ENCODE measurements at regions not wholly inside any gene's neighbourhood (a gene's known extent, or its start where the extent isn't known, plus 50 kb on each side); places are given as distances from the start of the nearest gene placed in this dataset.

- no peak overlapping the region for H3K27ac ChIP-seq (ENCODE audit: low read length)
- H3K9ac ChIP-seq (ENCODE audit: low read length in 2 of 2) = no peak overlapping the region
- no peaks in the 10 kb centered on the region for H3K9me3 ChIP-seq (ENCODE audit: control insufficient read depth in 2 of 2, low read length in 2 of 2)
- no peak overlapping the region for H3K4me3 ChIP-seq (ENCODE audit: low read length in 2 of 2)
- no peaks in the 10 kb centered on the region for H3K27me3 ChIP-seq (ENCODE audit: control insufficient read depth in 1 of 2, insufficient read depth in 2 of 2, low read length in 2 of 2)
- H3K36me3 ChIP-seq (ENCODE audit: control insufficient read depth in 2 of 2, insufficient read depth in 2 of 2, low read length in 2 of 2) = no peaks in the 10 kb centered on the region
- H3K4me1 ChIP-seq (ENCODE audit: control insufficient read depth, insufficient read depth, low read length) = no peaks in the 10 kb centered on the region
These were observed 176.4 kb upstream of the TCF4 start for GRCh38 chr18:55764386-55764785.

GRCh38 chr18:55763805-55764204 is 175.8 kb upstream of the TCF4 start:
- Histone ChIP-seq H3K9ac (ENCODE audit: low read length in 2 of 2) (no peak overlapping the region), H3K36me3 (ENCODE audit: control insufficient read depth in 2 of 2, insufficient read depth in 2 of 2, low read length in 2 of 2) (no peaks in the 10 kb centered on the region), H3K9me3 (ENCODE audit: control insufficient read depth in 2 of 2, low read length in 2 of 2) (no peaks in the 10 kb centered on the region), H3K27ac (ENCODE audit: low read length) (no peak overlapping the region), H3K27me3 (ENCODE audit: control insufficient read depth in 1 of 2, insufficient read depth in 2 of 2, low read length in 2 of 2) (no peaks in the 10 kb centered on the region), H3K4me3 (ENCODE audit: low read length in 2 of 2) (no peak overlapping the region), H3K4me1 (ENCODE audit: control insufficient read depth, insufficient read depth, low read length) (no peaks in the 10 kb centered on the region)

GRCh38 chr18:55763298-55763697 is 175.3 kb upstream of the TCF4 start:
- H3K27ac ChIP-seq (ENCODE audit: low read length) = no peak overlapping the region
- H3K9me3 ChIP-seq (ENCODE audit: control insufficient read depth in 2 of 2, low read length in 2 of 2) = no peaks in the 10 kb centered on the region
- no peak overlapping the region for H3K4me3 ChIP-seq (ENCODE audit: low read length in 2 of 2)
- no peak overlapping the region for H3K9ac ChIP-seq (ENCODE audit: low read length in 2 of 2)
- no peaks in the 10 kb centered on the region for H3K36me3 ChIP-seq (ENCODE audit: control insufficient read depth in 2 of 2, insufficient read depth in 2 of 2, low read length in 2 of 2)
- H3K4me1 ChIP-seq (ENCODE audit: control insufficient read depth, insufficient read depth, low read length) = no peaks in the 10 kb centered on the region
- no peaks in the 10 kb centered on the region for H3K27me3 ChIP-seq (ENCODE audit: control insufficient read depth in 1 of 2, insufficient read depth in 2 of 2, low read length in 2 of 2)

GRCh38 chr18:55762424-55762823 is 174.4 kb upstream of the TCF4 start:
- Histone ChIP-seq H3K4me1 (ENCODE audit: control insufficient read depth, insufficient read depth, low read length) (no peaks in the 10 kb centered on the region), H3K27me3 (ENCODE audit: control insufficient read depth in 1 of 2, insufficient read depth in 2 of 2, low read length in 2 of 2) (no peaks in the 10 kb centered on the region), H3K9ac (ENCODE audit: low read length in 2 of 2) (no peak overlapping the region), H3K4me3 (ENCODE audit: low read length in 2 of 2) (no peak overlapping the region), H3K27ac (ENCODE audit: low read length) (no peak overlapping the region), H3K36me3 (ENCODE audit: control insufficient read depth in 2 of 2, insufficient read depth in 2 of 2, low read length in 2 of 2) (no peaks in the 10 kb centered on the region), H3K9me3 (ENCODE audit: control insufficient read depth in 2 of 2, low read length in 2 of 2) (no peaks in the 10 kb centered on the region)

GRCh38 chr18:55753643-55754263 is 165.8 kb upstream of the TCF4 start:
- no peaks in the 10 kb centered on the region for H3K36me3 ChIP-seq (ENCODE audit: control insufficient read depth in 2 of 2, insufficient read depth in 2 of 2, low read length in 2 of 2)
- H3K9ac ChIP-seq (ENCODE audit: low read length in 2 of 2) = no peak overlapping the region
- H3K27ac ChIP-seq (ENCODE audit: low read length) = no peak overlapping the region
- no peaks in the 10 kb centered on the region for H3K27me3 ChIP-seq (ENCODE audit: control insufficient read depth in 1 of 2, insufficient read depth in 2 of 2, low read length in 2 of 2)
- no peak overlapping the region for H3K4me3 ChIP-seq (ENCODE audit: low read length in 2 of 2)
- no peaks in the 10 kb centered on the region for H3K4me1 ChIP-seq (ENCODE audit: control insufficient read depth, insufficient read depth, low read length)
- no peaks in the 10 kb centered on the region for H3K9me3 ChIP-seq (ENCODE audit: control insufficient read depth in 2 of 2, low read length in 2 of 2)

GRCh38 chr18:55751476-55751875 is 163.5 kb upstream of the TCF4 start:
- Histone ChIP-seq H3K9ac (ENCODE audit: low read length in 2 of 2) (no peak overlapping the region), H3K27ac (ENCODE audit: low read length) (no peak overlapping the region), H3K9me3 (ENCODE audit: control insufficient read depth in 2 of 2, low read length in 2 of 2) (no peaks in the 10 kb centered on the region), H3K27me3 (ENCODE audit: control insufficient read depth in 1 of 2, insufficient read depth in 2 of 2, low read length in 2 of 2) (peaks cover 0 to 2% of the 10 kb centered on the region in 2 donors), H3K36me3 (ENCODE audit: control insufficient read depth in 2 of 2, insufficient read depth in 2 of 2, low read length in 2 of 2) (no peaks in the 10 kb centered on the region), H3K4me3 (ENCODE audit: low read length in 2 of 2) (no peak overlapping the region), H3K4me1 (ENCODE audit: control insufficient read depth, insufficient read depth, low read length) (no peaks in the 10 kb centered on the region)

- peaks cover 0 to 2% of the 10 kb centered on the region in 2 donors for H3K27me3 ChIP-seq (ENCODE audit: control insufficient read depth in 1 of 2, insufficient read depth in 2 of 2, low read length in 2 of 2)
These were observed 160.3 kb upstream of the TCF4 start for GRCh38 chr18:55748227-55748738.

GRCh38 chr18:55744206-55744605 is 156.2 kb upstream of the TCF4 start:
- Histone ChIP-seq H3K9ac (ENCODE audit: low read length in 2 of 2) (no peak overlapping the region), H3K4me1 (ENCODE audit: control insufficient read depth, insufficient read depth, low read length) (no peaks in the 10 kb centered on the region), H3K36me3 (ENCODE audit: control insufficient read depth in 2 of 2, insufficient read depth in 2 of 2, low read length in 2 of 2) (no peaks in the 10 kb centered on the region), H3K27me3 (ENCODE audit: control insufficient read depth in 1 of 2, insufficient read depth in 2 of 2, low read length in 2 of 2) (peaks cover 0 to 2% of the 10 kb centered on the region in 2 donors), H3K27ac (ENCODE audit: low read length) (no peak overlapping the region), H3K4me3 (ENCODE audit: low read length in 2 of 2) (no peak overlapping the region), H3K9me3 (ENCODE audit: control insufficient read depth in 2 of 2, low read length in 2 of 2) (no peaks in the 10 kb centered on the region)

More at GRCh38 chr18:55748227-55748738, 160.3 kb upstream of the TCF4 start:
- H3K9ac ChIP-seq (ENCODE audit: low read length in 2 of 2) = no peak overlapping the region
- H3K36me3 ChIP-seq (ENCODE audit: control insufficient read depth in 2 of 2, insufficient read depth in 2 of 2, low read length in 2 of 2) = no peaks in the 10 kb centered on the region
- no peak overlapping the region for H3K4me3 ChIP-seq (ENCODE audit: low read length in 2 of 2)
- H3K27ac ChIP-seq (ENCODE audit: low read length) = no peak overlapping the region
- H3K4me1 ChIP-seq (ENCODE audit: control insufficient read depth, insufficient read depth, low read length) = no peaks in the 10 kb centered on the region
- H3K9me3 ChIP-seq (ENCODE audit: control insufficient read depth in 2 of 2, low read length in 2 of 2) = no peaks in the 10 kb centered on the region

- Histone ChIP-seq H3K36me3 (ENCODE audit: control insufficient read depth in 2 of 2, insufficient read depth in 2 of 2, low read length in 2 of 2) (no peaks in the 10 kb centered on the region), H3K9me3 (ENCODE audit: control insufficient read depth in 2 of 2, low read length in 2 of 2) (no peaks in the 10 kb centered on the region), H3K4me3 (ENCODE audit: low read length in 2 of 2) (no peak overlapping the region), H3K9ac (ENCODE audit: low read length in 2 of 2) (no peak overlapping the region), H3K4me1 (ENCODE audit: control insufficient read depth, insufficient read depth, low read length) (no peaks in the 10 kb centered on the region), H3K27ac (ENCODE audit: low read length) (no peak overlapping the region), H3K27me3 (ENCODE audit: control insufficient read depth in 1 of 2, insufficient read depth in 2 of 2, low read length in 2 of 2) (peaks cover 0 to 2% of the 10 kb centered on the region in 2 donors)
These were observed 155.7 kb upstream of the TCF4 start for GRCh38 chr18:55743736-55744135.

- peaks cover 0 to 1% of the 10 kb centered on the region in 2 donors for H3K27me3 ChIP-seq (ENCODE audit: control insufficient read depth in 1 of 2, insufficient read depth in 2 of 2, low read length in 2 of 2)
- H3K36me3 ChIP-seq (ENCODE audit: control insufficient read depth in 2 of 2, insufficient read depth in 2 of 2, low read length in 2 of 2) = no peaks in the 10 kb centered on the region
- H3K9me3 ChIP-seq (ENCODE audit: control insufficient read depth in 2 of 2, low read length in 2 of 2) = no peaks in the 10 kb centered on the region
- no peak overlapping the region for H3K9ac ChIP-seq (ENCODE audit: low read length in 2 of 2)
- H3K4me3 ChIP-seq (ENCODE audit: low read length in 2 of 2) = no peak overlapping the region
- no peak overlapping the region for H3K27ac ChIP-seq (ENCODE audit: low read length)
- H3K4me1 ChIP-seq (ENCODE audit: control insufficient read depth, insufficient read depth, low read length) = no peaks in the 10 kb centered on the region
These were observed 155.1 kb upstream of the TCF4 start for GRCh38 chr18:55743133-55743532.

- Histone ChIP-seq H3K27ac (ENCODE audit: low read length) (no peak overlapping the region), H3K9ac (ENCODE audit: low read length in 2 of 2) (no peak overlapping the region), H3K27me3 (ENCODE audit: control insufficient read depth in 1 of 2, insufficient read depth in 2 of 2, low read length in 2 of 2) (no peaks in the 10 kb centered on the region), H3K9me3 (ENCODE audit: control insufficient read depth in 2 of 2, low read length in 2 of 2) (no peaks in the 10 kb centered on the region), H3K36me3 (ENCODE audit: control insufficient read depth in 2 of 2, insufficient read depth in 2 of 2, low read length in 2 of 2) (no peaks in the 10 kb centered on the region), H3K4me3 (ENCODE audit: low read length in 2 of 2) (no peak overlapping the region), H3K4me1 (ENCODE audit: control insufficient read depth, insufficient read depth, low read length) (no peaks in the 10 kb centered on the region)
These were observed 151.5 kb upstream of the TCF4 start for GRCh38 chr18:55739488-55739887.

All from stomach smooth muscle (tissue), 2 donors.